ENCODE measurements at regions not wholly inside any gene's neighbourhood (a gene's known extent, or its start where the extent isn't known, plus 50 kb on each side); places are given as distances from the start of the nearest gene placed in this dataset.

DNA sequence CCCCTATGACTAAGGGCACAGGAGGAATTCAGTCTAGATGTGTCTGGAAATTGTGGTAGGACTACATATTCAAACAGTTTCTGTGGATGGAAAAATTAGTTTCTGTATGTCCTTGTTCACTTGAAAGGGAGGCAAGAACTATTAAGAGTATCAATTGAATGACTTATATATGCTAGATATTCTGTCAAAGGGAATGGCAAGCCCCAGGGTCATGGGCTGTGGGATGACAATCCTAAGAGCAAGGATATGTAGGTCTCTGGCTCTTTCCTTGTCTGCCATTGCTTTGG is 383.5 kb upstream of the B3GALT2 start:
- no peak for DNase-seq (ENCODE audit: low read depth)
- TF ChIP-seq CTCF (conservative IDR thresholded peaks at IDR 0.05; ENCODE audit: low read depth, low read length): no peak
- H3K4me3 ChIP-seq (ENCODE audit: low read depth, low read length): no peak overlapping the region

GRCh38 chr1:193569096-193569982 is 382.9 kb upstream of the B3GALT2 start:
- TF ChIP-seq CTCF (conservative IDR thresholded peaks at IDR 0.05; ENCODE audit: low read depth, low read length): no peak
- no peak overlapping the region for H3K4me3 ChIP-seq (ENCODE audit: low read depth, low read length)
- DNase-seq (ENCODE audit: low read depth): peak; percentile 62

DNA sequence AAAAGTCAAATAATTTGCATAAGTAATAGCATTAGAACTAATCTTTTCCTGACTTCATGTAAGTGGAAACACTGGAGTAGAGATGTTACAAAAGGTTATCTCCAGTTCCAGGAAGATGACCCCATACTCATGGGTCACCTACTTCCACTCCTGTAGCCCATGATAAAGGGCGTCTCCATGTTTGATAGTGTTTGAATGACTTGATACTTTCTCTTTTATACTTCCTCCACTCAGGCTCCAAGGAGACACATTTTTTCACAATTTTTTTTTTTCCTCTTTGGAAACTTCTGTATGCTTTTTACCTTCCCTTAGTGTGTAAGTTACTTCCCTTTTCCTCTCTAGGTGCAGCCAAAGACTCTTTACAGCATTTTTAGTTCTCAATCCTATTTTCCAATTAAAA is 382.1 kb upstream of the B3GALT2 start:
- no peak overlapping the region for H3K4me3 ChIP-seq (ENCODE audit: low read depth, low read length)
- no peak for TF ChIP-seq CTCF (conservative IDR thresholded peaks at IDR 0.05; ENCODE audit: low read depth, low read length)
- no peak for DNase-seq (ENCODE audit: low read depth)

GRCh38 chr1:193567937-193568336 is 381.5 kb upstream of the B3GALT2 start:
- no peak for TF ChIP-seq CTCF (conservative IDR thresholded peaks at IDR 0.05; ENCODE audit: low read depth, low read length)
- no peak for DNase-seq (ENCODE audit: low read depth)
- no peak overlapping the region for H3K4me3 ChIP-seq (ENCODE audit: low read depth, low read length)

DNA sequence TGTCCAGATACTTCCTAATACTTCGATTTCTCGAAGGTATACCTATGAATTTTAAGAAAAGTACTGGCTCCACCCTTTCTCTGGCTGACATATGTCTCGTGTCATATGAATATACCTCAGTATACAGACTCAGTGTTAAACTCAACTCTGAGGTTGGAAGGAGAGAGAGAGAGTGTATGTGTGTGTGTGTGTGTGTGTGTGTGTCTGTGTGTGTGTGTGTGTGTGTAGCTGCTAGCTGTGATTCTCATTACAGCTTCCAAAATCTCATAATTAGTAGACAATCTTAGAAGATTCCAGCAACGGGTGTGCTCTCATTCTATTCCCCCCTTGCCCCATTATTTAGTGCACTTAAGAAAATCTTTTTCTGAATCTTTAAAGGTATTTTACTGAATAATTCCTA is 380.3 kb upstream of the B3GALT2 start:
- H3K4me3 ChIP-seq (ENCODE audit: low read depth, low read length): no peak overlapping the region
- no peak for TF ChIP-seq CTCF (conservative IDR thresholded peaks at IDR 0.05; ENCODE audit: low read depth, low read length)
- DNase-seq (ENCODE audit: low read depth): no peak

DNA sequence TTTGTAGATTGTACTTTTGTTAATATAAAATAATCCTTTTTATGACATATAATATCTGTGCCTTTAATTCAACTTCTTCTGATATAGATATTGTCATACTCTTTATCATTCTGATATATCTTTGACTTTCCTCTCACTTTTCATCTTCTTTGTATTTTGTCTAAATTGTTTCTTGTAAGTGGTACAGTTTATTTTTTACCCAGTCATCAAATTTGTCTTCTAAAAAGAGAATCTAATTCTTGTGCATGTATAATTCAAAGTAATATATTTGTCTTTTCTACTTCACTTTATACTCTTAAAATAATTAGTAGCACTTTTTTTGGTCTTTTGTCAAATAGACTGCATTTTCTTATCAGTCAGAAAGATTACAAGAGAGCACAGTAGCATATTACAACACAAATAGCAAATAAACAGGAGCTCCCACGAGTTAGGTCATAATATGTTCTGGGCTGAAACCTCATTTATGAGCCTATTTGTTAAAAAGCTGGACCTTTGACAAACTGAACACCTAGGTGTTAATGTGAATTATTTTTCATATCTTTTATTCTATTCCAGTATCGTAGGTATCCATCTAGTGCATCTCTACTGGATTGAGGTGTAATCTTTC is 379.7 kb upstream of the B3GALT2 start:
- DNase-seq (ENCODE audit: low read depth): no peak
- no peak for TF ChIP-seq CTCF (conservative IDR thresholded peaks at IDR 0.05; ENCODE audit: low read depth, low read length)
- no peak overlapping the region for H3K4me3 ChIP-seq (ENCODE audit: low read depth, low read length)

GRCh38 chr1:193562121-193562520 is 375.7 kb upstream of the B3GALT2 start:
- no peak for TF ChIP-seq CTCF (conservative IDR thresholded peaks at IDR 0.05; ENCODE audit: low read depth, low read length)
- no peak for DNase-seq (ENCODE audit: low read depth)
- no peak overlapping the region for H3K4me3 ChIP-seq (ENCODE audit: low read depth, low read length)

All from epithelial cell of proximal tubule (primary cell).